Gastrocnemius medialis (tissue), 4 donors: ENCODE measurements at regions not wholly inside any gene's neighbourhood (a gene's known extent, or its start where the extent isn't known, plus 50 kb on each side); places are given as distances from the start of the nearest gene placed in this dataset.

Experiments used
- POLR2A ChIP-seq, 2 donors: fragments of 450-650 bp; IDR thresholded peaks; one replicate each; pipeline ENCODE4 v1.6.1; 2017; ENCODE audit warnings: antibody characterized with exemption in 2 of 2, mild to moderate bottlenecking in 2 of 2, moderate library complexity in 2 of 2
- TF ChIP-seq, protein P1 (sequence below), 5 experiments: fragments of 450-650 bp in 3 of 5; fragments of 200-600 bp in 2 of 5; sonication (generic) in 2 of 5; IDR thresholded peaks in 4 of 5; conservative IDR thresholded peaks in 1 of 5; 1 replicate in 4 of 5; 2 replicates in 1 of 5; pipeline ENCODE4 v1.5.1; 2016 to 2019; ENCODE audit warnings: antibody characterized with exemption in 5 of 5, mild to moderate bottlenecking in 3 of 5, moderate library complexity in 3 of 5

DNA sequence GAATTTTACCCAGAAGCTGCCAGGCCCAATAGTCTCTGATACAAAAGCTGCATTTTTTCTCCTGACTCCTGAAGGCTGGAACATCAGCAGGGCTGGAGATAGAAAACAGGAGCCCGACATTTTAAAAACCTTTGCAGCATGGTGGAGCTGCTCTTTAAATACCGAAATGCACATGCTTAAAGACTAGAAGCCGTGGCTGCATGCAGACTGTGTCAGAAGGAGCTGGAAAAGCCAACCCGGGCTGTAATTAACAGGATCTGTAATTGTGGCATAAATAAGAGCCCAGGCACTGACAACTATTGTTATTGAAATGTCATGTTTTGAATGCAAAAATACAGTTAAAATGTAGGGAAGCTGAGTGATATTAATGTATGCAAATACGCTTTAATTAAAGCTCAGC is 304.9 kb upstream of the PLET1 start:
- TF ChIP-seq, protein P1, sequence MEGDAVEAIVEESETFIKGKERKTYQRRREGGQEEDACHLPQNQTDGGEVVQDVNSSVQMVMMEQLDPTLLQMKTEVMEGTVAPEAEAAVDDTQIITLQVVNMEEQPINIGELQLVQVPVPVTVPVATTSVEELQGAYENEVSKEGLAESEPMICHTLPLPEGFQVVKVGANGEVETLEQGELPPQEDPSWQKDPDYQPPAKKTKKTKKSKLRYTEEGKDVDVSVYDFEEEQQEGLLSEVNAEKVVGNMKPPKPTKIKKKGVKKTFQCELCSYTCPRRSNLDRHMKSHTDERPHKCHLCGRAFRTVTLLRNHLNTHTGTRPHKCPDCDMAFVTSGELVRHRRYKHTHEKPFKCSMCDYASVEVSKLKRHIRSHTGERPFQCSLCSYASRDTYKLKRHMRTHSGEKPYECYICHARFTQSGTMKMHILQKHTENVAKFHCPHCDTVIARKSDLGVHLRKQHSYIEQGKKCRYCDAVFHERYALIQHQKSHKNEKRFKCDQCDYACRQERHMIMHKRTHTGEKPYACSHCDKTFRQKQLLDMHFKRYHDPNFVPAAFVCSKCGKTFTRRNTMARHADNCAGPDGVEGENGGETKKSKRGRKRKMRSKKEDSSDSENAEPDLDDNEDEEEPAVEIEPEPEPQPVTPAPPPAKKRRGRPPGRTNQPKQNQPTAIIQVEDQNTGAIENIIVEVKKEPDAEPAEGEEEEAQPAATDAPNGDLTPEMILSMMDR (IDR thresholded peaks at IDR 0.05 in 4 of 5, conservative IDR thresholded peaks at IDR 0.05 in 1 of 5), result no peak
- TF ChIP-seq POLR2A (IDR thresholded peaks at IDR 0.05), result no peak
